CD4-positive, alpha-beta T cell treated with Interleukin-21 for 1 hour (primary cell): ENCODE measurements at regions not wholly inside any gene's neighbourhood (a gene's known extent, or its start where the extent isn't known, plus 50 kb on each side); places are given as distances from the start of the nearest gene placed in this dataset.
"Not testable (repeated sequence)": the region's sequence is repeated elsewhere in the genome, so short reads cannot be mapped to it uniquely, and the experiment has no call there.

ENCODE experiments used
- DNase-seq: peaks from one replicate; pipeline ENCODE4 v3.0.0-alpha.2; 2020

DNA sequence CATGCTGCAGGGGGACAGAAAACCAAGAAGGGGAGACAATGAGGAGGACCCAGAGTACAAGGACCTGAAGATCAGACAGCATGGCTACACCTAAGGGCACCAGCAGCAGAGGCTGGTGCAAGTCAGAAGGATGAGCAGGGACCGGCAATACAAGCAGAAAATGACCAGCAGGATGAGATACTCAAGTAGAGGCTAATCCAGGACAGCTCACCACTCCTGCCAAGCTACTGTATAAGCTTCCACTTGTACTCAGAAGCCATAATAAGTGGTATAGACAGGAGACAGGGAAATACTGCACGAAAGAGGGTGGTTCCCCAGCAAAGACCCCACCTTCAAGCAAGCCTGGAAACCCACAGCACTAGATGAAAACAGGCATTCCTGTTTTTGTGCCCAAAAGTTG lies 138.7 kb upstream of the ZC3H12C start:
- DNase-seq, result no peak

DNA sequence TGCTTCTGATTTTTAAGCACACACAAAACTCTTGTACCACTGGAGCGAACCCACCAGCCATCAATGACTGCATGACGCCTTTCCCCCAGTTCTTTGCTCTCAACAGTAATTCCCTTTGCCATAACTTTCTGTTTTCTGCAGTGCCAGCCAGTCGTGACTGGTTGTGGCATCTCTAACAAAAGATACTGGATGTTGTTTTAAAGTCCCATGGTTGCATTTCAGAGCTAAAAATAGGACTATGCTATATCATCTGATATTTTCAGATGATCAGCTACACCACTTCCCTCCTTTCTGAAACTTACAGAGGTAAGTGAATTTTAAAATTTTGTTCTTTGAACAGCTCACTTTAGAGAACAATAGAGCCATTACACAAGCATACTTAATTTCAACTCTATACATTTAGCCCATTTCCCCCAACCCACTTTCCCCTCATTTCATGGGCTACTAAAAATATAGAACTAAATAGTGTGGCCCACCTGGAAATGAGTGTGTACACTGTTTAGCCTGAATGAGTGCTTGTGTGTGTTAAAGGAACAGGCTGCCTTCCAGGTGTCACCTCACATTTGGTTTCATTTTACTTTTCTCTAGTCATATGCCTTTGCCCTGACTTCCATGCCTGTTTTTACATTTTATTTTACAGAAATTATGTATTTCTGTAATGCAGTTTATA lies 136.9 kb upstream of the ZC3H12C start:
- DNase-seq, result no peak

DNA sequence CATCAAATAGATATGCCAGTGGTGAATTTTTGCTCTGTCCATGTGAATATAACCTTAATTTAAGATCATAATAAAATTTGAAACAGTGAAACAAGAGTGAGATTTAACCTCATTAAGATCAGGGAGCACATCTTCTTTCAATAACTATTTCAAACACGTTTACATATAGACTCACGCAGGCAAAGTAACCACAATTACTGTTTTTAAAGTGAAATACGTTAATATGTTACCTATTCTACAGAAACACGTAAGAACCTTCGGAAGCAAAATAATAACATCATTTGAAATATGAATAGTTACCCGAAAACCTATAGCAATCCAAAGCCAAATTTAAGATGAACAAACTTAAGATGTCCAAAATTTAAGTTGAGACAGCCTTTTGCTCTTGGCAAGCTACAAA lies 136.2 kb upstream of the ZC3H12C start:
- no peak for DNase-seq

DNA sequence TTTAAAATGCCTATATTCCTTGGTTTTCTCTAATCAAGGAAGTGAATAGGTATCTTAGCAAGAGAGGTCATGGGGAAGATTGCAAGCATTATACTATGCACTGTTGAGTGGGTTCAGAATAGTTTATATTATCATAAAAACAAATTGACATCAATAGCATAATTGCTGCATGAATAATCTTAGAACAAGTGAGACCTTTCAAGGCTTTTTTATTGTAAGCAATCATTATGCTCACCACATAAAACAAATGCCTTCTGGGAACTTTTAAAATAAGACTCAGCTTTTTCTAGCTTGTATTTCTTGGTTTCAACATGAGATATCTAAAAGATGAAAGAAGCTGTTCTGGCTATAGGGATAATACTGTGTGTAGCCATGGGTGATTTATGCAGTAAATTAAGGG lies 135.6 kb upstream of the ZC3H12C start:
- no peak for DNase-seq

DNA sequence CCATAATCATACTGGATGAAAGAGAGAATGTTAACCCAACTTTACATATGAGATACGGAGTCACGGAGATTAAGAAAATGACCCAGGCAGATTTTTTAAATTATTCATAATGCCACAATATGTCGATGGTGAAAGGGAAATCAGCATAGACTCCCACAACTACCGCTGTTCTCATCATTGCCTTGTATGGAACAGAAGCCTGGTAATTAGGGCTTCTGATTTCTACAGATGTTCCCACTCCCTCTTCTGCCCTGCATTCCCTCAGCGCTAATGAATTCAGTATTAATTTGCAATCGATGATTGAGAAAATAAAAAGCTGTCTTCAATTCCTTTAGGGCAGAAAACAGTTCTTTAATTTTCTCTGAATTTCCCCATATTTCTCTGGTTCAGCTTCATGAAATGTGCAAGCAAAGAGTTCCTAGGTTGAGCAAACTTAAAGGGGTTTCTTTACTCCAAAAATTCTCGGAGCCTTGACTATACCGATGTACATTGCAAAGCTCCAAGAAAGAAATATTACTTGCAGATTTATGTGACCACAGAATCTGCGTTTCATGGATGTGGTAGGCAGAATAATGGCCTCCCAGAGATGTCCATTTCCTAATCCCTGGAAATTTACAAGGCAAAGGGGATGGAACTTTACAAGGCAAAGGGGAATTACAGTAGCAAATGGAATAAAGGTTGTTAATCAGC lies 134.9 kb upstream of the ZC3H12C start:
- no peak for DNase-seq

DNA sequence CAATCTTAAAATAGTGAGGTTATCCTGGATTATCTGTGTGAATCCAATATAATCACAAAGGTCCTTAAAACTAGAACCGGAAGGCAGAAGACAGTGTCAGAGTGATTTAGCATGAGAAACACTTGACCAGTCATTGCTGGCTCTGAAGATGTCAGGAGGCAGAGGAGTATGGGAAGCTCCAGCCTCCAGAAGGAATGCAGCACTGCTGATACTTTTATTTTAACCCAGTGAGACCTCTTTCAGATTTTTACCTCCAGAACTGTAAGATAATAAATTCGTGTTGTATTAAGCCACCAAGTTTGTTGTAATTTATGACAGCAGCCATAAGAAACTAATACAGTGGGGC lies 134.4 kb upstream of the ZC3H12C start:
- no peak for DNase-seq

DNA sequence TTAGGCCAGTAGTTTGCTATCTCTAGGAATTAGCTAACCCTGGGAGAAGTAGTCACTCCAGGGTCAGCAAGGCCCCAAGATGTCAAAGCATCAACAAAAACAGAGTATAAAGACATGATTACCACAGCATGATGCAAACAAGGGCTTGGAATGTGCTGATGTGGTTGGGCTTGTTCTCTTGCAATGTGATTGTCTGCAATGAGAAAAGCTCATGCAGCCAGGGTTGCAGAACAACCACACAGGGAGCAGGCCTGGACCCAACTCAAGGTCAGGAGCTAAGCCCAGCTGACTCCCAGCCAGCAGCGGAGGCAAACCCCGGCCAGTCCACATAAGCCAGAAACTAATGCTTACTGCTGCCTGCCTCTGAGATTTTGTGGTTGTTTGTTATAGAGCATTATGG lies 132.4 kb upstream of the ZC3H12C start:
- DNase-seq, result no peak

DNA sequence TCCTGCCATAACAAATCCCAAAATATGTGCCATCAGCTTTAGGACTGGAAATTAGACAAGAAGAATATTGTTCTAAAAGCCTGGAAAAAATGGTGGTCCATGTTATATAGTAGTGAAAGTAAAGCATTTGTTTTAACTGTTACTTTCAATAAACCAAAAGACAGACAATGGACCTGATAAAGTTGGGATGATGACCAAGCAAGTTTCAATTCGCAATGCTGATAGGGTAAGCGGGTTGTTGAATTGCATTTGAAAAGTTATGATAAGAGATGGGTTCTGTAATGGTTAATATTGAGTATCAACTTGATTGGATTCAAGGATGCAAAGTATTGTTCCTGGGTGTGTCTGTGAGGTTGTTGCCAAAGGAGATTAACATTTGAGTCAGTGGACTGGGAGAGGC lies 131.9 kb upstream of the ZC3H12C start:
- DNase-seq, result no peak

DNA sequence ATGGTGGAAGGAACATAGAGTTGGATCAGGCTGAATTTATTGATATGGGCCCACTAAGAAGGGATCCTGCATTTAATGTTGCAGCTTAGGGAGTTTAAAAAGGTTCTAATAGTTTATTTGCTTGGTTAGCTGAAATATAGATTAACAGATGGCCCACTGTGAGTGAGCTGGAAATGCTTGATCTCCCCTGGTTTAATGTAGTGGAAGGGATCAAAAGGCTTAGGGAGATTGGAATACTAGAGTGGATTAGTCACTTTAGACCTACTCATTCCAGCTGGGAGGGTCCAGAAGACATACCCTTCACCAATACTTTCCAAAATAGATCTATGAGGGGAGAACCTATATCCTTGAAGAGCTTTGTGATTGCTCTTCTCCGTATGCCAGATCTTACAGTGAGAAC lies 130.1 kb upstream of the ZC3H12C start:
- no peak for DNase-seq

DNA sequence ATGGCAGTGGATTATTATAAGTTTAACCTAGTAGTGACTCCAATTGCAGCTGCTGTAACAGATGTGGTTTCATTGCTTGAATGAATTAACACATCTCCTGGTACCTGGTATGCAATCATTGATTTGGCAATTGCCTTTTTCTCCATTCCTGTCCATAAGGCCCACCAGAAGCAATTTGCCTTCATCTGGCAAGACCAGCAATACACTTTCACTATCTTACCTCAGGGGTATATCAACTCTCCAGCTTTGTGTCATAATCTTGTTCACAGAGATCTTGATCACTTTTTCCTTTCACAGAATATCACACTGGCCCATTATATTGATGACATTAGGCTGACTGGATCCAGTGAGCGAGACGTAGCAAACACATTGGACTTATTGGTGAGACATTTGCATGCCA lies 128.7 kb upstream of the ZC3H12C start:
- DNase-seq, result no peak

DNA sequence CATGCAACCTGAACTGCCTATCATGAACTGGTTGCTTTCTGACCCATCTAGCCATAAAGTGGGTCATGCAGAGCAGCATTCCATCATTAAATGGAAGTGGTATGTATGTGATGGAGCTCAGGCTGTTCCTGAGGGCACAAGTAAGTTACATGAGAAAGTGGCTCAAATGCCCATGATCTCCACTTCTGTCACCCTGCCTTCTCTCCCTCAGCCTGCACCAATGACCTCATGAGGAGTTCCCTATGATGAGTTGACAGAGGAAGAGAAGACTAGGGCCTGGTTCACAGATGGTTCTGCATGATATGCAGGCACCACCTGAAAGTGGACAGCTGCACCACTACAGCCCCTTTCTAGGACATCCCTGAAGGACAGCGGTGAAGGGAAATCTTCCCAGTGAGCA lies 127.7 kb upstream of the ZC3H12C start:
- DNase-seq, result not testable (repeated sequence)

DNA sequence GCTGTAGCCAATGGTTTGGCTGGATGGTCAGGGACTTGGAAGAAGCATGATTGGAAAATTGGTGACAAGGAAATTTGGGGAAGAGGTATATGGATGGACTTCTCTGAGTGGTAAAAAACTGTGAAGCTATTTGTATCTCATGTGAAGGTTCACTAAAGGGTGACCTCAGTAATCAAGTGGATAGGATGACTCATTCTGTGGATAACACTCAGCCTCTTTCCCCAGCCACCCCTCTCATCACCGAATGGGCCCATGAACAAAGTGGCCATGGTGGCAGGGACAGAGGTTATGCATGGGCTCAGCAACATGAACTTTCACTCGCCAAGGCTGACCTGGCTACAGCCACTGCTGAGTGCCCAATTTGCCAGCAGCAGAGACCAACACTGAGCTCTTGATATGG lies 127.3 kb upstream of the ZC3H12C start:
- not testable (repeated sequence) for DNase-seq

DNA sequence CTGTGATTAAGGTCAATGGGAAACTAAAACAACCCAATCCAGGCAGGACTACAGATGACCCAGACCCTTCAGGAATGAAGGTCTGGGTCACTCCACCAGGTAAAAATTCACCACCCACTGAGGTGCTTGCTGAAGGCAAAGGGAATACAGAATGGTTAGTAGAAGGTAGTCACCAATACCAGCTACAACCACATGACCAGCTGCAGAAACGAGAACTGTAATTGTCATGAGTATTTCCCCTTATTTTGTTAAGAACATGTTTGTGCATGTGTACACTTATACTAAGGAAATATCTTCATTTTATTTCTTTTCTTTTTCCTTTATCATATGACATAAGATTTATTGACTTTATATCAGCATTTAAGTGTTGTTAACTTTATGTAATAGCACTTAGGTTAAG lies 126.1 kb upstream of the ZC3H12C start:
- not testable (repeated sequence) for DNase-seq

DNA sequence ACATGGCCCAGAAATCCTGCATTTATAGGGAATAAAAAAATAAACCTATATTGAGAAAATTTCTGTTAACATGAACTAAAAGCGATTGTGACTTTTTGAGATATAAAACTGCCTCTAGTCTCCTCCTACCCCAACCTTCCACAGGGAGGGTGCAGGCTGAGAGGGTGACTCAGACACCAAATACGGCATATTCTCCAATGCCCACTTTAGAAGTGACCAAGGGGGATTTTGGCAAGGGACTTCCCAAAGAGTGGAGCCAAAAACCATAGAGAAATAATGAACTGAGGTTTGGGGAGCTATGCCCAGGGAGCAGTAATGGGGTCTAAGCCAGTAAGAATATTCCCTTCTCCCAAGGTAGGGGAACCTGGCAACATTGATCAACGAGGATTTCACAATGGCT lies 124.9 kb upstream of the ZC3H12C start:
- DNase-seq, result no peak

DNA sequence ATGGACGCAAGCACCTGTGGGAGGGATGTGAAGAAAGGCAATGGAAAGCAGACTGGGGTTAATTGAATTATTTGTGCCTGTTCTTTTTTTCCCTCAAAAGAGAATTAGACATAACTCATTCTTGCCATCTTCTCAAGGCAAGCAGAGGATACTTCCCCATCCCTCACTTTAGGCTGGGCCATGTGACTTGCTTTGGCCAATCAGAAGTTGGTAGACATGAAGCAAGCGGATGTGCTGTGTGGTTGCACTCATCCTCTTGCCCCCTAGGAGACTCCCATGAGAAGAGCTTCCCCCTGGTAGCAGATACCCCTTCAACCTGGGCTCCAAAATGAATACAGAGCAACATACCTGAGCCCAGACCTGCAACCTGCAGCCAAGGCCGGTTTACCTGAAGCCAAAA lies 124.4 kb upstream of the ZC3H12C start:
- no peak for DNase-seq

DNA sequence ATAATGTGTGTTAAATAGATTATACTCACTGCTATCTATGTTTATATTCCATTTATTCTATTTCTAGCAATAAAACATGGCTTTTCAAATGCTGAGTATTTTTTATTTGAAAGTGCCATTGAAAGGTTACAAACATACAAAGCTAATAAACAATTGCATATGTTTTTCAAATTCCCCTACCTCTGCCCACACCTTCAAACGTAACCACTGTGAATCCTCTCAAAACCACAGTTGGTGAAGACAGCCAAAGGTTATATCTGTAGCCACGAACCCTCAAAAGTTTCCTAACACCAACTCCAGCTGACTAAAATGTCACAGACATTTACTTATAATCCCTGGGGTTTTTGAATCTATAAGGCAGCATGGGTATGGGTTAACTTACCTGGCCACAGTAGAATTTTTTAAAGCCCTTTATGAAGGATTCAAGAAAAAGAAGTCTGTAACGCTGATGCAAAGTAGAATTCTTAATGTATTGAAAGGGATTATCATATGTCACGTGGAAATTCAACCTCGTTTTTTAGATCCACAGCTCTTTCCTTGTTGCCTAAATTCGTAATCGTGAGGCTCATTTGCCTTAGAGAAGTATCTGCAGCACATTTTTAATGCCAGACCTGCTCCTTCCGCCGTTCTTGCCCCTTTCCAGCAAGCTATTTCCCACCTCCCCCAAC lies 122.5 kb upstream of the ZC3H12C start:
- DNase-seq, result no peak

DNA sequence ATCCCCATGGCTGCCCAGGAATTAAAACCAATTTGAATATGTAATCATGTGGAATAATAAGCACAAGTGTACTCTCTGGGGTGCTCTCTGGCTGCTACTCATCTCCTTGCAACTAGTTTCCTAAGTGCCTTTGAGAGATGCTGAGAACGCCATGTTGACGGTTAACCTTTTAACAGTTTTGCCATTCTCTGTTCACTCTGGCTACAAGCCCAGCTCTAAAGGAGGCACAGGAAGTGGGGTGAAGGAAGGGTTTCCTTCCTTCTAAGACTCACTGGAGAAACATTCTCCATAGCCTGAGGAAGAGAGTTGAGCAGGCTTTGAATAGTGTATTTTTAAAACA lies 122.0 kb upstream of the ZC3H12C start:
- no peak for DNase-seq

DNA sequence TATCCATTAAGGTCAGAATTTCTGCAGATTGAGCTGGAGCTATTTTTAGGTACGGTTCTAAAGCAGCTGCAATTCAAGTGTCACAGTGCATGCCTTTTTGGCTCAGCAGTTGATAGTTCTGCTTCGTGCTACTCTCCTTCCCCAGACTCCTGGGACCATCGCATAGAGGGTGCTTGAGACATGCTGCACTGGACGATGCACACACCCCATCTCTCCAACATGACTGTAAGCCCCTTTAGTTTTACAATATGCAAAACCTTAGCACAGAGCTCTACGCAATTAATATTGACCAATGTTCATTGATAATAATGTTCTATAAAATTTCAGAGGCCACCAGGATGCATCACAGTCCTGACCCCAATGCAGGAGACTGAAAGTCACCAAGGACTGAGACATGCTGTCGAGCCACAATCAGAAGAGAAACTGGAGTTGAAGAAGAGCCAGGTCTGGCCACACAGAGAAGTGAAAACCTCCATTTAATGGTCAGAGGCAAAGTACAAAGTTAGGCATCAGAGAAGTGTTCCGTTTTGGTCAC lies 120.9 kb upstream of the ZC3H12C start:
- DNase-seq, result no peak

DNA sequence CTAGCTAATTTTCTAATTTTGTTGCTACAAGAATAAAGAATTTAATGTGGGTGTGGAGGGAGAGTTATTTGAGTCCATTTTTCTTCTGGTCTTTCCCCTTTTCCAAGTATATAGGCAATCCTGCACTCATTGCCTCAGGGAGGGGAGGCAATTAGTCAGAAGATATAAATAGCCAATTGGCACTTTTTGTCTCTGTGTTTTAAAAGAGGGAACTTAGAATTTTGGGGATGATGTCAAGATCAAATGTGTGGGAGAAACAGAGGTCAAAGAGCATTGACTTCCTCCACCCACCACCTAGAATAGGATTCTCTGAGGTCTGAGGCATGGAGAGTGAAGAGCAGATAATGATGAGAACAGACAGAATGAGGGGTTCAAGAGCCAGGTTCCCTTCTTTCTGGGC lies 120.3 kb upstream of the ZC3H12C start:
- no peak for DNase-seq

DNA sequence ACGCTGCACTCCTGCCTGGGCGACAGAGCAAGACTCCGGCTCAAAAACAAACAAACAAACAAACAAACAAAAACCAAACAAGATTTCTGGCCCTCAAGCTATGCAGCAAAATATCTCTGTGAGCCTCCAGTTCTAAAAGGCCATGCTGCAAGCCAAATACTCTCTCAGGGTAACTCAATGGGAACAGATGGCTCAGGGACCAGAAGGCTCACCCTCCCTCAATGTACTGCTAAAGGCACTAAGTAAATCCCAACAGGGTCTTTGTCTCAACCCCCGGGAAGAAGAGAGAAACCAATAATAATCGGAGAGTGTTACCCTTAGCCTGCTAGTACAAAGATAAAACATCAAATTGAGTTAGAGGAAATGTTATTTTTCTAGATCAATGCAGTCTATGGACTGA lies 119.7 kb upstream of the ZC3H12C start:
- no peak for DNase-seq

DNA sequence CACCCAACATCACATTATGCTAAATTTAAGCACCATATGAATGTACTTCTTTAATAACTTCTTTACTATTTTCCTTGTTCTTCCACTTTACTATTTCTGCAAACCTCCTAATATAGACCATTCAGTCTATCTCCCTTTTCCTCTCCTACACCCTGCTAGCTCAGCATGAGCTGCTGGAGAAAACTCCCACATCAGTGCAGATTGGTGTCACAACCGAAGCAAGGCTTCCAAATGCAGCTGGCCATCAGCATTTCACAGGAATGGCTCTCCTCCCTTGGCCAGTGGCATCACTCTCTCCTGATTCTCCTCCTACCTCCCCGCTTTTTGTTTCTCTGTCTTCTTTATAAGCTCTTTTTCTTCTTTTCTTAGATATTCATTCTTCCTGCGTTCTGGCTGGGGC lies 118.7 kb upstream of the ZC3H12C start:
- no peak for DNase-seq

DNA sequence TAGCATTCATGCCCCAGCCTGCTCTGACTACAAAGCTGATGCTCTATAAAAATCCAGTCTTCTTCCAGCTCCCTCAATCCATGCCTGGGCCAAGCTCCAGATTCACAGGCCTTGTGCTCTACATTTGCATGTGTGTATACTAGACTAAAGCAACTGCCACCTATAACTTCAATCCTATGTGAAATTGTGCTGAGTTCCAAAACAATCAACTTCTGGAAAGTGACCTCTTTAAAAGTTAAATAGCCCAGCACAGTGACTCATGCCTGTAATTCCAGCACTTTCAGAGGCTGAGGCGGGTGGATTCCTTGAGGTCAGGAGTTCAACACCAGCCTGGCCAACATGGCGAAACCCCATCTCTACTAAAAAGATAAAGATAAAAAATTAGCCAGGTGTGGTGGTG lies 114.3 kb upstream of the ZC3H12C start:
- DNase-seq, result no peak

DNA sequence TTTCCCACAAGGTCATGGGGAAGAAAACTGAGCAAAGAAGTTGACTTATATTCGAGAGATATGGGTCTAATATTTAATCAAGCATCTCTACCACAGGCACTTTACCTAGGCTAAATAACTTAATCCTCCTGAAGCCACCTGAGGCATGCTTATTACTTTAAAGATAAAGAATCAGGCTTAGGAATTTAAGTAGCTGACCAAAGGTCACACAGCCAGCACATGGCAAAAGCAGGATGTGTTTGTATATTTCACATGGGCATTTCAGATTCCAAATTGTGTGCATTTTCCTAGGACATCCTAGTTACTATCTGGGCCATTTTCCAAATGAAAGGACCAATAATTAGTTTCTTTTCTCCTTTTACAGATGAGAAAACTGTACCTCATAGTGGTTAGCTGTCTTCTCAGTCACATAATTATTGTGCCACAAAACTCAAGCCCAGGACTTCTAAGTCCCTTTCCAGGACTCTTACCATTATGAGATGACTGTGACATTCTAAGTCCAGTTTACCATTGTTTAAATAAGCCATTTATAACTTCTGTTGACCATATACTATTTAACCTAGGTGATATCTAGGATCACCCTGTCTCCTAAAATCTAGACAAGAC lies 112.1 kb upstream of the ZC3H12C start:
- DNase-seq, result no peak

DNA sequence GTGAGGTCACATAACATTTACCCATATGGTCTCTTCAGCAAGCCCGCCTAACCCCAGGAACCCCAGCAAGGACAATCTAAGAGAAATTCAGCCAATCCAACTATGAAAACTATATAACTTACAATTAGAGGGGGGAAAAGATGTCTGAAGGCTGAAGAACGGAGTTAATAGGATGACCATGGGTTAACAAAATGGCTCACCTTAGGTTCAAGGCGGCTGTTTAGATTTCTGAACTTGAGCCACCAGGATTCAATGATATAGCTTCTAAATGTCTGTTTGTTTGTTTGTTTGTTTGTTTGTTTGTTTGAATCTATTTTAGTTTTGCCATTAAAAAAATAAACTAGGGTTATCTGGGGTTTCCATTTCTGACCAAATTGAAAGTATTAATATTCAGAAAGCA lies 109.8 kb upstream of the ZC3H12C start:
- DNase-seq, result no peak
